ENCODE measurements at regions not wholly inside any gene's neighbourhood (a gene's known extent, or its start where the extent isn't known, plus 50 kb on each side); places are given as distances from the start of the nearest gene placed in this dataset.
A peak's percentile ranks its signal among the peaks of the same experiment; 100 is the strongest.
"Not testable (repeated sequence)": the region's sequence is repeated elsewhere in the genome, so short reads cannot be mapped to it uniquely, and the experiment has no call there.

- DNase-seq (ENCODE audit: low spot score): no peak
These were observed 50.6 kb upstream of the FER start for GRCh38 chr5:108696951-108697715.

GRCh38 chr5:108696407-108696806, 51.3 kb upstream of the FER start:
- DNase-seq (ENCODE audit: low spot score): no peak

GRCh38 chr5:108688485-108688884, 59.2 kb upstream of the FER start:
- DNase-seq (ENCODE audit: low spot score): no peak

DNA sequence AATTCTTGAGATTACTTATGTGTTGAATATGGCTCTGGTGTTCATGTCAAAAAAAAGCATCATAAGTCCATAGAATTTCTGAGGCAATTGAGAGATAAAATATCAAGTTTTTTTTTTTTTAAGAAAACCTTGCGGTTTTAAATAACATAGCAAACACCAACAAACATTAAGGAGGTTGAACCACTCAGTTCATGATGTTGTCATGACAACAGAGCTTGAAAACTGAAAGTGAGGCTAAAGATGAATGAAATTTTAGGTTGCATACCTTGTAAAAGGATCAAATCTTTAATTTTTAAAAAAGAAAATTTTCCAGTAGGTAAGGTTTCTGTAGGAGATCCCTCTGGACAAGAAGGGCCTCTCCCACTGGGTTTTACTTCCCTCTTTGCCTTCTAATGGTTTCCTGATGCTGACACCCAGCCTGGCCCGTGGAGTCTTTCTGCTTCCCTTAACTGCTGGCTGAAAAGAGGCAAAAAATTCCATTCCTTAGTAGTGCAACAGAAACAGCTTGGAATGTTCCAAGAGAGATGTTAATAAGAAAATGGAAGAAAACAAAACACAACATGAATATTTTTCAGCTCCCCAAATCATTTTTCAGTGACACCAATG, 60.0 kb upstream of the FER start:
- no peak for DNase-seq (ENCODE audit: low spot score)

GRCh38 chr5:108686676-108687075, 61.0 kb upstream of the FER start:
- no peak for DNase-seq (ENCODE audit: low spot score)

DNA sequence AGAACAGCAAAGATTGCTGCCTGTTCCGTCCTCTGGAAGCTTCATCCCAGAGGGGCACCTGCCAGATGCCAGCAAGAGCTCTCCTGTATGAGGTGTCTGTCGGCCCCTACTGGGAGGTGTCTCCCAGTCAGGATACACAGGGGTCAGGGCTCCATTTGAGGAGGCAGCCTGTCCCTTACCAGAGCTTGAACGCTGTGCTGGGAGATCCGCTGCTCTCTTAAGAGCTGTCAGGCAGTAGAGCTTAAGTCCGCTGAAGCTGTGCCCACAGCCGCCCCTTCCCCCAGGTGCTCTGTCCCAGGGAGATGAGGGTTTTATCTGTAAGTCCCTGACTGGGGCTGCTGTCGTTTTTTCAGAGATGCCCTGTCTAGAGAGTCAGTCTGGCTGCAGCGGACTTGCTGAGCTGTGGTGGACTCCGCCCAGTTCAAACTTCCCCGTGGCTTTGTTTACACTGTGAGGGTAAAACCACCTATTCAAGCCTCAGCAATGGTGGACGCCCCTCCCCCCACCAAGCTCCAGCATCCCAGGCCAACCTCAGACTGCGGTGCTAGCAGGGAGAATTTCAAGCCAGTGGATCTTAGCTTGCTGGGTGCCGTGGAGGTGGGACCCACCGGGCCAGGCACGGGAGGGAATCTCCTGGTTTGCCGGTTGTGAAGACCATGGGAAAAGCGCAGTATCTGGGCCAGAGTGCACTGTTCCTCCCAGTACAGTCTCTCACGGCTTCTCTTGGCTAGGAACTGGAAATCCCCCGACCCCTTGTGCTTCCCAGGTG, 62.1 kb upstream of the FER start:
- DNase-seq (ENCODE audit: low spot score): not testable (repeated sequence)

DNA sequence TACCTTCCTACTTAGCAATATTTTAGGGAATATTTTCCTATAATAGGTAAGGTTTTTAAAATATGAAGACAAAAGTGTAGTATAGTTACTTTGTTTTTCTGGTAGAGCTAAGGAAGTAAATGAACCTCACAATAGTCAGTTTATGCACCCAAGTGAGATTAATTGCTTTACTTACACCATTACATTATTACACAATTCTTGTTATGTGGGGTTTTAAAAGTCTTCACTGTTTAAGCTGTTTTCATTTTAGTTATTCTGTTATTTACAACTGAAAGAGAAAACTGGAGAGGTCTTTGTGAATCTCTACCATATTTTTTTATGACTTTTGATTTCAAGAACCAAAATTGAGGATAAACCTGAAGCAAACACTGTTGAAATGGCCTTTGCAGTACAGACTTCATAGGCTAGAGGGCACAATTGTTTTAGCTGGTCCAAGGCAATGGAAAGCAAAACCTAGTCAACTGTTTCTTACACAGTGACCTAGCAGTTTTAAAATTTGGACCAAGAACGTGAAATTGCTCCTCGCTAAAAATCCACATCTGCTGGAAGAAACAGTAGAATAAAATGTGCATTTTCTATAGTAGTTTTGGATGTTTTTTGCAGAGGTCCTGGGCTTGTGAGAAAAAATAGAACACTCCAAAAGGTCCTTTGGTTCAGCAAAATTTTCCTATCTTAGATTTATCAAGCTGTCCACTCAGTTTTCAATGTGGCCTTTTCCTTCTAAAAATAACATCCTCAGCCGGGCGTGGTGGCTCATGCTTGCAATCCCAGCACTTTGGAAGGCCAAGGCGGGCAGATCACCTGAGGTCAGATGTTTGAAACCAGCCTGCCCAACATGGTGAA, 66.4 kb upstream of the FER start:
- DNase-seq (ENCODE audit: low spot score): peak; percentile 86

- DNase-seq (ENCODE audit: low spot score): no peak
These were observed 69.6 kb upstream of the FER start for GRCh38 chr5:108678091-108678490.

DNA sequence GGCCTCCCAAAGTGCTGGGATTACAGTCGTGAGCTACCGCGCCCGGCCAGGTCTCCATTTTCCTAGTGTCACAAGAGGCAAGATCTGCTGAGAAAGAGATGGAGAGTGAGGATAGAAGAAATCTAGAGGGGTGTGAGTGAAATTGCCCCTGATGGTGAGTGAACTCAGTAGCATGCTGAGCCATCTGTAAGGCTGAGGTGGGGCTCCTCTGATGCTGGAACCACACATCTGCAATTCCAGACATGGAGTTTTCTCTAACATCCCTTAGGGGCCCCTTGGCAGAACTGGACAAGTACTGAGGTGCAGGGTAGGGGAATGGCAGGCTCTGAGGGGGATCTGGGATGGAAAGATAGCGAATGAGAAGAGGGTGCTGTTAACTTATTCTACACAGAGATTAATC, 72.0 kb upstream of the FER start:
- DNase-seq (ENCODE audit: low spot score): no peak

DNA sequence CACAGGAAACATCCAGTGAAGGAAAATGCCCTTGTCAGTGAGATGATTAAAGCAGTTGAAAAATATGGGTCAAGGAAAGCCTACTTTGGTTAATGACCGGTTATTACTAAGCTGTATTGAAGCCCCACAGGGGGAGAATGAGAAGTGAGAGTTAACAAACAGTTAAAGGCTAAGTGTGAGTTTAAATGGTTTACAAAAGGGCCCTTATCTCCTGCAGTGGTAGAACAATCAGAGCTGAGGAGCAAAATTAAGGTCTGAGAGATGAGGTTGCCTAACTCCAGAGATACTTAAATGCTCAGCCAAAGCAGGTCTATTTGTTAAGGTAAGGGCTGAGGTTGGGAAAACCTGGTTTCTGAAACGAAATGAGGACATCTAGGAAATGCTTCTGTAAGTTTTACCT, 75.1 kb upstream of the FER start:
- no peak for DNase-seq (ENCODE audit: low spot score)

GRCh38 chr5:108670591-108671289, 77.0 kb upstream of the FER start:
- no peak for DNase-seq (ENCODE audit: low spot score)

GRCh38 chr5:108669462-108669861, 78.2 kb upstream of the FER start:
- DNase-seq (ENCODE audit: low spot score): no peak

GRCh38 chr5:108661590-108662219, 86.0 kb upstream of the FER start:
- DNase-seq (ENCODE audit: low spot score): no peak

- DNase-seq (ENCODE audit: low spot score): no peak
These were observed 86.7 kb upstream of the FER start for GRCh38 chr5:108661024-108661423.

GRCh38 chr5:108660291-108660690, 87.4 kb upstream of the FER start:
- DNase-seq (ENCODE audit: low spot score): no peak

- DNase-seq (ENCODE audit: low spot score): no peak
These were observed 88.2 kb upstream of the FER start for GRCh38 chr5:108659531-108659930.

DNA sequence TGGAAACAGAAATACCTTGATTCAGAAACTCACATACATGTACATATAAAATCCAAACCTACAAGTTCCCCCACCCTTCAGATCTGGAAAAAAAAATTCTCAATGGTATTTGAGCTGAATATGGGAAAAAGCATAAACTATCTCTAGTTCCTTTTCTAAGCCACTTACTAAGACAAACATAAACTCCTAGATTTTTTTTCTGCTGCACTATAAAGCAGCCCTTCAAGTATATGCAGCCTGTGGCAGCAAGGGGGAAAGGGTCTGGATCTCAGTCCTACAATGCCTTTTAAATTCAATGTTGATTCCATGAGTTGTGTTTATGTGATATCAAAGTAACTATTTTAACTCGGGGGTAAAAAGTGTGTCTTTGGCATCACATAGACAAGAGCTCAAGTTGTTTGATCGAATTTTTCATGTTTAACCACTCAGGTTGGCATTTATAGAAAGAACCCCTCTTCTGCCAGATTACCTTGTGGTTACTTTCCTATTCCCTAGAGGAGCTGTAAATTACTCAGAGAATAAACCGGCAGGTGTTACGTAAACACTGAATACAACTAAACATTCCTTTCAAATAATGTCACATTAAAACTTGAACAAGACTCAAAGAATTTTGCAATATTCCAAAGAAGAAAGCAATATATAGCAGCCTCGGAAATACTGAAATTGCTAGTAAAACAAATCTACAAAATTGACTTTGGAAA, 91.8 kb upstream of the FER start:
- no peak for DNase-seq (ENCODE audit: low spot score)

DNA sequence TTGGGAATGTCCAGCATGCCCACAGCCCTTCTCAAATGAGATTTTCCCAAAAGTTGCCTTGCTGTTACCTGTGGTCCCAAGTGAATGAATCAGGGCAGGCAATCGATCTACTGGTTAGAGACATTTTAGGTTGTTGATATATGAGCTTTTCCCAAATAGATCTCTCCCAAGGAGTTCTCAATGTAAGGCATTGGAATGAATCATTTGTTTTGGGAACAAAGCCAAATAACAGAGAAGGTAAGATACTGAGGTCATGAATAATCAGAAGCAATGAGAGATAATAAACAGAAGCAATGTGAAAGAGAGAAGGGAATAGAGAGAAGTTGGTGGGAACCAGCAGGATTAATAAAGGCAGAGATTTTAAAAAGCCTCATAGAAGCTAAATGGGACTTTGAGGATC, 93.6 kb upstream of the FER start:
- DNase-seq (ENCODE audit: low spot score): no peak

- DNase-seq (ENCODE audit: low spot score): no peak
These were observed 94.5 kb upstream of the FER start for GRCh38 chr5:108653201-108653600.

DNA sequence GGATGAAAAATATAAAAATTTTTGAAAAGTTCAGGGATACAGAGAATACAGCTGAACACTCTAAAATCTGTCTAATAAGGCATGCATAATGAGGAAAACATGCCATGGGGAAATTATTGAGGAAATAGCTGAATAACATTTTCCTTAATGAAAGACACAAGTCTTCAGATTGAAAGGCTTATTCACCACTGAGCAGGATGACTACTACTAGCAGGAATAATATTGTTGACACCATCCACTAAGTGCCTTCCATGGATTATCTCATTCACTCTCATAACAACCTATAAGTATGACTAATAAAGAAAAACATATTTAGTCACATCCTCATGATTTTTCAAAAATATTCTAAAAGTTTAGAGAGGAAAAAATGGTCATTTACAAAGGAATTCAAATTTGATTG, 96.7 kb upstream of the FER start:
- DNase-seq (ENCODE audit: low spot score): no peak

DNA sequence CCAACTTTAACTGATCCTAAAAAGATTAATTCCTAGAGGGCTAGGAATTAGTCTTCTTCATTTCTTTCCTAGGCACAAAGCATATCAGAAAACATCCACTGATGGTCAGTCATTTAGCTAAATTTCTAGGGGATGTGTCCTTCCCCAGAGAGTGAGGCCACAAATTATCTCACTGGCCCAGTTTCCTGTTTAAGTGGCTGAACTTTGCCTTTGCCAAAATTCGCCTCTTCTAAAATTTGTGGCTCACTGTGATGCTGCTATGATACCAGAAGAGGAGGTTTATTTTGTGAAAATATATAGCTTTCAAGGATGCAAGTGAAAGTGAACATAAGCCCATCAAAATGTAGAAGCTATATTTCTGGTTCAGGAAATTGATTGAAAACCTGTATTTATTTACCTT, 98.1 kb upstream of the FER start:
- DNase-seq (ENCODE audit: low spot score): no peak

Measured in NAMALWA (cell line).